ENCODE measurements at regions not wholly inside any gene's neighbourhood (a gene's known extent, or its start where the extent isn't known, plus 50 kb on each side); places are given as distances from the start of the nearest gene placed in this dataset.

DNA sequence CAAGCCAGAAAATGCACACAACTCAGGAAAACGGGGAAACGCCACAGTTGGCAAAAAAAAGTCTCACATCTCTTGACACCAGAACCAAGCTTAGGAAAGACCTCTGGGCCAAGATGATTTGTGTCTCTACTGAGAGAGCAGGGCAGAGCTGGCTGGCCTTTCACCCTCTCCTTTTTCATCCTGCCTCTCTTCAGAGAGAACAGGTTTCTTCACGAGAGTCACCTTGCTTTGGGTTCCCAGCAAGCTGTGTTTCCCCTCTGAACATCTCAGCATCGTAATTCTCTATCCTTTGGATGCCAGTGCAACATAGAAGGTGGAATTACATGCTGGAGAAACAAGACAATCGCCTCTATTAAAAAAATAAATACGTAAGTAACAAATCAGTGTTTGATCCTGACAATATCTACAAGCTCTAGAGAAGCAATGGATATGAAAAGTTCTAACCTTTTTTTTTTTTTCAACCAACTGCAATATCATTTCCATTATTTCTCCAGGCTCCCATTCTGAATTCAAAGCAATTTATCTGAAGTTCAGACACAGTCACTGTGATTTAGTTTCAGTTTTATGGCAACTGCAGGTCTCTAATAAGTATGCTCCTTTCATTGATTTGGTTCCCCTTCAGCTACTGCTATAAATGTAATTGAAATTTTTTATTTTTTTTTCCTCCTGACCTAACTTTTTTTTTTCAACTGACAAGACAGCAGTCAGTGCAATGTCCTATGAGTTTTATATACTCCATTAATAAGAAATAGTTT is 708.6 kb downstream of the DTWD2 start:
- no peak for DNase-seq (ENCODE audit: low read depth)

DNA sequence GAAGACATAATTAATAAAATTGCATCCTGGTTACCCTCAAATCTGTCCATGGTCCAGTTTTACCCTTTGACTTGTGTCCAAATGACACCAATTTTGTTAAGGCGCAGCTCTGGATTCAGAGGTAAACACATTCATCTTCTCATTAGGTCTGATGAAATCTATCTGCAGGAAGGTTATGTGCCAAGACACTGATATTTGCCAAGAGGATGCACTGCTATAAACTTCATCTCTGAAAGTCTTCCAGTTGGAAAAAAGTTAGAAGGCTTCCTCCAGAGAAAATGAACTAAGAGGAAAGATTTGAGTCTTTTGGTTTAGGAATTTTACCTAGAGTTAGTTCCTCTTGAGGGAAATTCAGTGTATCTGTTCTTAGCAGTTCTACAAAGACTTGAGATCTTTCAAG is 717.8 kb downstream of the DTWD2 start:
- DNase-seq (ENCODE audit: low read depth): no peak

DNA sequence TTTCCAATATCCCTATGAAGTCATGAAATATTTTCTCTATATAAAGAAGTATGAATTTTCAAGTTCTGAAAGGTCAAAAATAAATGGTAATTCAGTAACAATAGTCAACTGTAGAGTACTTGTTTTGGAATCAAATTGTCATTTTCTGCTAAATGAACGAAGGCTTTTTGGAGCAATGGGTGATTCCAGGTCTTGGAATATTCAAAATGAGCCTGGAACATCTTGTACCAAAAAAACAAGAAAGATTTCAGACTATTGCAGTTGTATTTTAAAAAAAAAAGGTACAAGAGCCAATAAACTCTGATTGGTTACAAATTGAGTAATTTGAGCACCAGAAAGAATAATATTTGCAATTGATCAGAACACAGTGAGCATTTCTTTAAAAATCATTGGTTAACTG is 730.1 kb downstream of the DTWD2 start:
- DNase-seq (ENCODE audit: low read depth): no peak

DNA sequence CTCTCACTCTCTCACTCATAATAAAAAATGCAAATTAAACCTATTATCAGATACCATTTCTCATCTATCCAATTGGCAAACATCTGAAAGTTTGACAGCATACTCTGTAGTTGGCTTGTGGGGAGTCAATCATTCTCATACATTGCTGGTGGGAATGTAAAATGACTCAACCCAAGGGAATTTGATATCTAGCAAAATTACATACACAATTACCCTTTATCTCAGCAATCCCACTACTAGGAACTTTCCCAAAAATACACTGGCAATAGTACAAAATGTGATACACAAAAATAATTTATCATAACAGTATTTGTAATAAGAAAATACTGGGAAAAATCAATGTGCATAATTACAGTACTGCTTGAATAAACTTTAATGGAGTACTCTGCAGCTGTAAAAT is 731.3 kb downstream of the DTWD2 start:
- DNase-seq (ENCODE audit: low read depth): no peak

DNA sequence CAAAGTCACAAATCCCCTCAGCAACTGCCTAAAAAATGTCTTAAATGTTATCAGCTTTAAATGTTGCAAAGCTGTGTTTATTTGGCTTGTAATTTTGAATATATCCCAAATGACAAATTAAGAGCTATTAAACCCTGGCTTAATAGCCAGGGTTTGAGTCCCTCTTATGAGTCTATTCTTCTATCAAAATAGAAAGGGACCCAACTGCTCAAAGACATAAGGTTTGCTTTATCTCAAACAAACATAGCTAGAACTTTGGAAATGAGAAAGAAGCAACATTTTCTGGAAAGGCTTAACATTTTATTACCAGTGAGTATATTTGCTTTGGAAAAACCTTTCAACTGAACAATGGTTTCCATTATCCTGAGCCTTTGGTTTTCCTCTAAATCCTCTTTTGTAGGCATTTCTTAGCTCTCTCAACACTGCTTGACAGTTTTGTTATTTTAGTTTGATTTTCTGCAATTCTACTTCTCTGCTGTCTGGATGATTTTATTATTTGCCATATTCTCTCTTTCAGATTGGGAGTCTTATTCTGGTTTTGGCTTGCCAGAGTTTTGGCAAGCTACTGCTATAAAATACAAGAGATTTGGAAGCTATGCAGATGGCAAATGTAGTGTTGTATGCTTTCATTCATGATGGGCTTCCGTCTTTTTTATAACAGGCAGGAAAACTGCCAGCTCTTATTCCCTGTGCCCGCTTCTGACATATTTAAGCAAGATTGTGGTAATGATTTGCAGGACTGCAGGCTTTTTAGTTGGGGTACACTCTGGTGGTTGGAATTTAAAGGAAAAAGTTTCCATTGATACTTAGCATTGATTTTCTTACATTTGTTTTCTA is 734.9 kb downstream of the DTWD2 start:
- DNase-seq (ENCODE audit: low read depth): no peak

DNA sequence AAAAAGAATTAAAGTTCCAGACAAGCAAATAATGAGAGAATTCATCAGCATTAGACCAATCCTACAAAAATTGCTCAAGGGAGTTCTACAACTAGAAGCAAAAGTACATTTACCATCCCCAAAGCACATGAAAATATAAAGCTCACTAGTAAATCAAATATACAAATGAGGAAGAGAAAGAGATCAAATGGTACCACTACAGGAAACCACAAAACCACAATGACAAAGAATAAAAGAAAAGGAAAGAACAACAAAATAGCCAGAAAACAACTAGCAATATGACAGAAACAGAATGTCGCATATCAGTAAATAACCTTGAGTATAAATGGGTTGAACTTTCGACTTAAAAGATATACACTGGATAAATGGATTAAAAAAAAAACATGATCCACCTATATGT is 739.0 kb downstream of the DTWD2 start:
- no peak for DNase-seq (ENCODE audit: low read depth)

DNA sequence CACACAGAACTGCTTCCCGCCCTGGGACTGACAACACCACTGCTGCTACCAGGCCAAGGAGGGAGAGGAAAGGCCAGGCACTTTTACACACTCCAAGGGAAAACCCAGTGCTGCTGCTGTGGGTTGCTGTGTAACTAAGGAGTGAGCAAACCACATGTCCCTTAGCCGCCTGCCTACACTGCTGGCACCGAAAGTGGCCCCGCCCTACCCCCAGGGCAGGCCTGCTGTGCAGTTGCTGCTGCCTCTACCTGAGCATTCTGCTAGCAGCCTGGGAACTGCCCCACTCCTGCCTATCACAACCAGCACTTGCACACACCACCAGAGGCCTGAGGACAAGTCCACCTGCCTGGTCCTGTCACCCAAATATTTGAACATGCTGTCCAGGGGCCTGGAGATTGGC is 740.9 kb downstream of the DTWD2 start:
- DNase-seq (ENCODE audit: low read depth): no peak

DNA sequence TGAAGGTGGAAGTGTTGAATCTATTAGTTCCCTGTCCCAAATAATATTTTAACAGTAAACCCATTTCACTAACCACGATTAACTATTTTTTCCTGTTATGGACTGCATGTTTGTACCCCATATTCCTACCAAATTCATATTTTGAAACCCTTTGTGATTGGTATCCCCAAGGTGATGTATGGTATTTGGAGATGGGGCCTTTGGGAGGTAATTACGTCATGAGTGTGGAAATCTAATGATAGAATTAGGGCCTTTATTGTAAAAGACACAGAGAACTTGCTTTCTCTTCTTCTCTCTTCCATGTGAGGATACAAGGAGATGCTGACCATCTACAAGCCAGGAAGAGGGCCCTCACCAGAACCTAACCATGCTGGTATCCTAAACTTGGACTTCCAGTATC is 744.7 kb downstream of the DTWD2 start:
- no peak for DNase-seq (ENCODE audit: low read depth)

DNA sequence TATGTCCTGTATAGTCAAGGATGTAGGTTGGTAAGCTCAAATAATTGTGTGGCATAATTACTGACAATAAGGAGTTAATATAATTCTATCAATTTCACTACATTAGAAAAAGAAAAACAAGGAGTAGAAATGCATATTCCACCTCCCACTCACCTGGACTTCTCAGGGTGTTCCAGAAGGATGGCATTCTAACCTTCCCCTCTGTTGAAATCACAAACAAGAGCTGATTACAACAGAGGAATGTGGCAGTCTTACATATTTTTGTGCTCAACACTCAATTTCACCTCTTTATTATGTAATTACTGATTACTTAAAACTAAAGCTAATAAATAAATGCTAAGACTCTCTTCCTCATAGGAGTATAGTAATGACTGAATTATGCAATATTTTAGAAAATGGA is 745.3 kb downstream of the DTWD2 start:
- DNase-seq (ENCODE audit: low read depth): no peak

DNA sequence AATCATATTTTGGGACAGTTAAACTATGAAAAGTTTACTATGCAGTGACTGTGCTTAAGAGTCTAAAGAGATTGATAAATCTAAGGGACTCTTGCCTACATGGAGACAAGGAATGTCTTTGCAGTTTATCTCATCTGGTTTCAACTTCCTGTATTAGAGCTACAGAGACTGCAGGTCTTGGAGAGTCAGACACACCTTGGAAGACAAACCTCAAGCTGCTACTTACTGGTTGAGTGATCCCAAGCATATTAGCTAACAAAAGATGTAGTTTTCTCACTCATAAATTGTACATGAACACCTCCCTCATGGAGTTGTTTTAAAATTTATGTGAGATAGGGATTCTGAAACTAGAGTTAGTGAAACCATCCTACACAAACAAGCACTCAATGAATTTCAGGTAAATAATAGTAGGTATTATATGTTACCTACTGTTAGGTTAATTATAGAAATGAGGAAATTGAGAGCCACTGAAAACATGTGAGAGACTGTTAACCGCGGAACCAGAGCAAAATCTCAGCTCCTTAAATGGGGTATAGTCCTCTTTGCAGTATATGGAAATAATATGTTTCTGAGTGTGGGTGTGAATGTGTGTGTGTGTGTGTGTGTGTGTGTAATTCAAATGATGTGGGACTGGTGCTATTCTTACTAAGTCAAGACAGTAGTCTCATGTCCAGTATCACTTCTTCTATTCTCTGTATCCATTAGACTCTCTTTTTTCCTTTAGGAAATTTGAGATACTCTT is 752.1 kb downstream of the DTWD2 start:
- DNase-seq (ENCODE audit: low read depth): no peak

DNA sequence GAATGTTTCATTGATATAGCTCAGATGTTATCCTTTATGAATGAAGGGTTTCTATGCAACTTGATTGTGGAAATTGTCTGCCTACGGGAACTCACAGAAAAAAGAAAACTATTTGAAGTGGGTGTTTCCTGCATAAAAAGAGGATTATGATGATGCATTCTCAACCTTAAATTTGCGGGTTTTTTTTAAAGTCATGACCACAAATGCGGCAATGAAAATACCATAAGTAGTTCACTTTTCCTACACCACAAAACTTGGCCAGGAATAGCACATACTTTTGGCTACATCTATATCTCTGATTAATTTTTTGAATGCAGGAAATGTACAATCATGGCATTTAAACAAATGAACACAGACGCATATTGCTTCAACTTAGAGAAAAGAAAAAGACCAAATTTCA is 754.7 kb downstream of the DTWD2 start:
- DNase-seq (ENCODE audit: low read depth): no peak

DNA sequence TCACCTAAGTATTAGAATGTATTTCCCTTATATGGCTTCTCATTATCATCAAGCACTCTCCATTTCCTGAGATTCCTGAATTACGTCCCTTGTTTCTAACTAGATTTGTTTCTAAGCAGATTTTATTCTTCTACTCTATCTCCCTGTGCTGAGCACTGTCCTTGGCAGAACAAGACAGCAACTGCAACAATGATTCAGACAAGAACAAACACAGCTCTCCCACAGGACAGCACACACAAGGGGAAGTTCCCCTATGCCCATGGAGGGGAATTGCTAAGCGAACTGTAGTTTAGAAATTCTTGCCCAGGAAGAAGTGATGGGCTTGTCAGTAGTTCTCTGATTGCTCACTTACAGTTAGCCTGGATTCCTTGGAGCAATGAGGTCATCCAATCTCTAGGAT is 759.9 kb downstream of the DTWD2 start:
- DNase-seq (ENCODE audit: low read depth): no peak

DNA sequence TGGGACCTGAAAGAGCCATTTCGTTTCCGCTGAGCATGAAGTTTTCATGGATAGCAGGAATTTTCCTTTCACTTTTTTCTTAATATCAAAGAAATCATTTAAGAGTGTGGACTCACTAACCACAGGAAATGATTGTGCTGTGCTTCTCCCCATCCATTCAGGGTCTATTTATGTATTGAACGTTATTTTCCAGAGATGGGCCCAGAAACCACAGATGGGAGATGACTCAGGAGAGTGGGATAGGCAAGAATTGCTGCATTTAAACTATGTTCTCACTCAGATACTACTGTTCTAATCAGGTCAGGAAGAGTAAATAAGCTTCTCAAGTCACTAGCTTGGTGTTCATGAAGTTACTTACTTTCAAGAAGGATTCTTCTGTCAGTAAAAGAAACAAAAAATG is 763.8 kb downstream of the DTWD2 start:
- DNase-seq (ENCODE audit: low read depth): peak; percentile 38

DNA sequence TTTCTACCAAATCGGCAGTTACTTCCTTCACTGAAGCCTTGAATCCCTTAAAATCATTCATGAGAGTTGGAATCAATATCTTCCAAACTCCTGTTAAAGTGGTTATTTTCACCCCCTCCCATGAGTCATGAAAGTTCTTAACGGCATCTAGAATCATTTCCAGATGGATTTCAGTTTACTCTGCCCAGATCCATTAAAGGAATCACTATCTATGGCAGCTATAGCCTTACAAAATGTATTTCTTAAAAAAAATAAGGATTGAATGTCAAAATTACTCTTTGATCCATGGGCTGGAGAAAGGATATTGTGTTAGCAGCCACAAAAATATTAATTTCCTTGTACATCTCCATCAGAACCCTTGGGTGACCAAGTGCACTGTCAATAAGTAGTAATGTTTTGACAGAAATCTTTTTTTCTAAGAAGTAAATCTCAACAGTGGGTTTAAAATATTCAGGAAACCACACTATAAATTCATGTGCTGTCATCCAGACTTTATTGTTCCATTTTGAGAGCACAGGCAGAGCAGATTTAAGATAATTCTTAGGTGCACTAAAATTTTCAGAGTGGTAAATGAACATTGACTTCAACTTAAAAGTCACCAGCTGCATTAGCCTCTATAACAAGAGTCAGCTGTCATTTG is 767.7 kb downstream of the DTWD2 start:
- DNase-seq (ENCODE audit: low read depth): peak; percentile 27

DNA sequence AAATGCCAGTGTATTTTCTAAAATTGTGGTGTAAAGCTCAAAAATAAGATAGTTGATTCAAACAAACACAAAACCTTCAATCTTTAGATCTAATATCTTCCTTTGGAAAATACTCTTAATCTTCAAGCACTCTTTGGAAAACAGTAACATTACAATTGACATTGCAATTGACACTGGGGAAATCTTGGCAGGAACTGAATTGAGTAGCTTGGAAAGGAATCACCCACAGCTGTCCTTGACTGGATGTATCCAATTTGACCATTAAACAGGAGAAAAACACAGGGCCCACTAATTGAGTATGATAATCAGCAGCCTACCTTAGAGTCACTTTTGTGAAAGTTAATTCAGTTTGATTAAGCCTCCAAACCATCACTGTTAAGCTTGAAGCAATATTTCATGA is 776.7 kb downstream of the DTWD2 start:
- DNase-seq (ENCODE audit: low read depth): no peak

DNA sequence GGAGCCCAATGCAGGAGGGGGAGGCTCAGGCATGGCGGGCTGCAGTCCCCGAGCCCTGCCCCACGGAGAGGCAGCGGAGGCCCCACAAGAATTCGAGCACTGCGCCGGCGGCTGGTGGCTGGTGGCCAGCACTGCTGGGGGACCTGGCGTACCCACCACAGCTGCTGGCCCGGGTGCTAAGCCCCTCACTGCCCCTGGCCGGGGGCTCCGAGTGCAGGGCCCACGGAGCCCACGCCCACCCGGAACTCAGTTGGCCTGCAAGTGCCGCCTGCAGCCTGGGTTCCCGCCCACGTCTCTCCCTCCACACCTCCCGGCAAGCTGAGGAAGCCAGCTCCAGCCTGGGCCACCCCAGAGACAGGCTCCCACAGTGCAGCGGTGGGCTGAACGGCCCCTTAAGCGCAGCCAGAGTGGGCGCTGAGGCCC is 780.3 kb downstream of the DTWD2 start:
- DNase-seq (ENCODE audit: low read depth): no peak

DNA sequence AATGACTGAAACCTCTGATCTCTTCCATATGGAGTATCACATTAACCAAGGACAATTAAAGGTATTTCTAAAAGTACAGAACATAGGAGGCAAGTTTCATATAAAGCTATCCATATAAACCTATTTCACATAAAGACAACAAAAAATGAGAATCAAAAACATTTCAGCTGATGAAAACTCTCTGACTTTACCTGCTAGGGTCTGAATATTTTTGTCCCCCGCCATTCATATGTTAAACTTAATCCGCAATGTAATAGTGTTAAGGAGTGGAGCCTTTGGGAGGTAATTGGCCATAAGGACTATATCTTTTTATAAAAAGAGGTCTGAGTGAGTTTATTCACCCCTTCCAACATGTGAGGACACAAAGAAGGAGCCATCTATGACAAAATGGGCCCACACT is 788.5 kb downstream of the DTWD2 start:
- no peak for DNase-seq (ENCODE audit: low read depth)

DNA sequence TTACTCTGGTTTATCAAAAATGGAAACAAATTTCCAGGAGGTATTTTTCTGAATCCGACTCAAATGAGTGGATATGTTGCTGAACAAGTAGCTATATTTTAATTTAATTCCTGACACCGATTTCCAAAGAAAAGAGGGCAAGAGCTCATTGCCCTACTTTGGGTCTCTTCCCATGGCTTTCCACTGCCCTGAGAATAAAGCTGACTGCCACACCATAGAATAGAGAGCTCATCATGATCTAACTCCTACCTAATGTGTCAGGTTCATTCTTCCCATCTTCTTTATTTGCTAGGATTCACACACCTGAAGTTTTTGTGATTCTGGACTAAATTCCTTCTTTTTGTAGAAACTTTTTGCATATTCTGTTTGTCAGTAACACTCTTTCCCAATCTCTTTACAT is 792.1 kb downstream of the DTWD2 start:
- no peak for DNase-seq (ENCODE audit: low read depth)

DNA sequence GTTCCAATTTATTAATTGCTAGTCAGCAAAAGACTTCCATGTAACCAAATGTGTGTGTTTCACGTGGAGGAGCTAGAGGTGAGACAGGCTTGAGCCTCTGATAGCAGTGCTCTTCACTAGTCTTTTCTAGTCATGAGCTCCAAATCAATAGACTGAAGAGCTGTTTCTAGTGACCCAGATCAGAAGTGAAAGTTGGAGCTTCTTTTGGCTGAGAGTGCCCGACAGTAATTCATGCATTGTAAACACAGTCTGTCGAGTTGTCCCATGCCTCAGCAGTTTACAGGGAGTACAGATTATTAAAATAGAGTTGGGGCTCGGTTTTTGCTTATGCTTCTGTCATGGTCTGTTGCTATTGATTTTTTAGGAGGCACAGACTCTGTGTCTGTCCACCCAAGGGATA is 793.1 kb downstream of the DTWD2 start:
- DNase-seq (ENCODE audit: low read depth): no peak

DNA sequence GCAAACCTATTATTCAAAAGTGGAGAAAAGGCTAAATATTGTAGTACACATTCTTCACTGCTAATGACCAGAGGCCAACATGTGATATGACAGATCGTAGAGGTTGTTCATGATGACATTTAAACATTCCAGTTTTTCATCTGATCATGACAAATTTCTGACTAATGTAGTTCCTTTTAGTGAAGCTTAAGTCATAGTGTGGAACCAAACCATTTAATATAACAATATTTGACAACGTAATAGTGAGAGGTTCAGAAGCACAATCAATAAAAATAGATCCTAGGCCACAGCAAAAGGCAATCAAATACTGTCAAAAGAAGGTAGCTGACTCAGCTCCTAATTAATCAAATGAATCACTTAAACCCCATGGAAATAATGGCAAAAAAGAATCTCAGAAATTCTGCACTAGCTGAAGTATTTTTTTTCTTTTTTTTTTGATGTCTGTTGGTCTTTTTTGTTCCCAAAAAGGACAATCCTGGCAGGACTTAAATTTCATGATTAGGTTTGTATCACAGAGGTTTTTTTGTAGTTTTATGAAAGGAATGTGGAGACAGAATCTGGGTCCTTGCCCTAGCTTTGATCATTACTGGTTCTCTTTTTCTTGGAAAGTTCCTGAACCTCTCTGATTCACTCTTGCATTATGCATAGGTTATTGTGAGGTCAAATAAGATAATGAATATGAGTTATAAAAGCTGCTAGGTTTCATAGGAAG is 795.0 kb downstream of the DTWD2 start:
- DNase-seq (ENCODE audit: low read depth): peak; percentile 1

DNA sequence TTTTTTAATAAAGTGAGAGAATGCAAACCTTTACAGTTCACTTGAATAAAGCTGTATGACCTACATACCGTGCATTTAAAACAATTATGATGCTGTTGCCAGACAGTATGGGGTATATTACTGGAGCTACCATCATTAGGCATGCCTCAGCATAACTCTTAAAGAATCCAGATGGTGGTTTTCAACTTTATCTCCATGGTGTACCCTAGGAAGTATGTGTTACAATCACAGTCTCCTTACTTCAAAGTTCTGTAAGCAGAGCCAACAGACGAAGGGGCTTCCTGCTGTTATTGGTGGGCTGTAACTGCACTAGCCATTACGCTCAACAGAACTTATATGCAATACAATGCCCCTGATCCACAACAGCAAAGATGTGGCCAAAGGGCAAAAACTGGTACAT is 803.3 kb downstream of the DTWD2 start:
- no peak for DNase-seq (ENCODE audit: low read depth)

DNA sequence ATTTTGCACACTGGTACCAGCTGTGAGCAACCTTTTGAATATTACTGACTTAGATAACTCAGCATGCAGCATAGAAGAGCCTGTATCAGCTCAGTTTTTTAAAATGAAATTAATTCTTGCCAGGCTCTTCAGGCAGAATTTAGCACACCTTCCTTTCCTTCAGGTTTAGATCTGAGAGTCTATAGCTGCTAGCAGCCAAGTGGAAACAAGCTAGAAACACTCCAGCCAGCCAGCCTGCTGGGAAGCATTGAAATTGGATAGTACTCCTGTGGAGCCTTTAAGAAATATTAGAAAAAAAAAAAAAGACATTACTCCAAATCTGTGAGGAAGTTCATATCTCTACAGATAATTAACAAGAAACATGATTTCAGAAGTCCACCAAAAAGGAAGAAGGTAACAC is 812.2 kb downstream of the DTWD2 start:
- no peak for DNase-seq (ENCODE audit: low read depth)
